ENCODE measurements at regions not wholly inside any gene's neighbourhood (a gene's known extent, or its start where the extent isn't known, plus 50 kb on each side); places are given as distances from the start of the nearest gene placed in this dataset.
"Not testable (repeated sequence)": the region's sequence is repeated elsewhere in the genome, so short reads cannot be mapped to it uniquely, and the experiment has no call there.

GRCh38 chr10:117492504-117492903 lies 50.0 kb upstream of the EMX2 start:
- no peak for DNase-seq

- DNase-seq: no peak
Measured at GRCh38 chr10:117488004-117488403, 54.5 kb upstream of the EMX2 start.

GRCh38 chr10:117486606-117487005 lies 55.9 kb upstream of the EMX2 start:
- DNase-seq: no peak

DNA sequence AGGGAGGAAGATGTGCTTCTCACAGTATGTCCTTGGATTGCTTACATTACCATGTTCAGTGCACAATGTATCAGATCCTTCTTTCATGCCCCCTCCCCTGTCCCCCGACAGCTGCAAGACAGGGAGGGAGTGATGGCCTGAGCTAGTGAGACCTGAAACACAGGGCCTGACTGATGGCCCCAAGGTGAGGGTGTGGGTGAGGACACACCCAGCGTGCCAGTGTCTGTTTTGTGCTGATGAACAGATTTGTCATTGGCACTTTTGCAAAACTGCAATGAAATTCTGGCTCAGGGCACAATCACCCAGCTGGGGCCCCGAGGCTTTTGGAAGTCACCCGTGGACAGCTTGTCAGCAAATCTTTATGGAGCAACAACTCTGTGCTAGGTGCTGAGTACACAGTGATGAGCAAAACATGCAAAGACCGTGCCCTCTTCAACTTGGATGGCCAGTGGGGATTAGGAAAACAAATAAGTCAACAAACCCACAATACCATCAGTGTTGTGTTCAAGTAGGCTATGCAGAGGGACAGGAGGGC lies 59.4 kb upstream of the EMX2 start:
- DNase-seq: peak; percentile 34

DNA sequence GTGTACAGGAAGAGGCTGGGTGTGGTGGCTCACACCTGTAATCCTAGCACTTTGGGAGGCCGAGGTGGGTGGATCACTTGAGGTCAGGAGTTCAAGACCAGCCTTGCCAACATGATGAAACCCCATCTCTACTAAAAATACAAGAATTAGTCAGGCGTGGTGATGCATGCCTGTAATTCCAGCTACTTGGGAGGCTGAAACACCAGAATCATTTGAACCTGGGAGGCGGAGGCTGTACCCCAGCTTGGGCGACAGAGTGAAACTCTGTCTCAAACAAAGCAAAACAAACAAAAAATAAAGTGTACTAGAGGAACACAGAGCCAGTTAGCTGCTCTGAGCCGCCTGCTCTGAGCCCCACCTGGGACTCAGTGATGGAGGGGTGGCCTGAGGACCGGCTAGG lies 61.5 kb upstream of the EMX2 start:
- DNase-seq: not testable (repeated sequence)

DNA sequence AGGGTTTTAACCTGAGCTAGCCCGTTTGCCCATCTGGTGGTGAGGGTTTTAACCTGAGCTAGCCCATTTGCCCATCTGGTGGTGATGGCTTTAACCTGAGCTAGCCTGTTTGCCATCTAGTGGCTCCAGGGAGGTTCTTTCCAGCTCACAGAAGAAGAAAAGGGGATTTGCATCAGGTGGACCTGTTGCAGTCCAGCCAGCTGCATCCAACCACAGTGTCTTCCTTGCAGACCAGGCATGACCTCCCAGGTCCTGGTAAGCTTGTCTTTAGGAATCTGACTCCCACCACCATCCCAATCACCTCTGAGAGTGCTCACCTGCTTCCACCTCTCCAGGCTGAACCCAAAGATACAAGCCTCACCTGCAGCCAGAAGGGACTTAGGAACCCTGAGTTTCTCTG lies 62.4 kb upstream of the EMX2 start:
- no peak for DNase-seq

GRCh38 chr10:117477961-117478670 lies 64.4 kb upstream of the EMX2 start:
- DNase-seq: no peak

GRCh38 chr10:117477211-117477947 lies 65.2 kb upstream of the EMX2 start:
- DNase-seq: no peak

DNA sequence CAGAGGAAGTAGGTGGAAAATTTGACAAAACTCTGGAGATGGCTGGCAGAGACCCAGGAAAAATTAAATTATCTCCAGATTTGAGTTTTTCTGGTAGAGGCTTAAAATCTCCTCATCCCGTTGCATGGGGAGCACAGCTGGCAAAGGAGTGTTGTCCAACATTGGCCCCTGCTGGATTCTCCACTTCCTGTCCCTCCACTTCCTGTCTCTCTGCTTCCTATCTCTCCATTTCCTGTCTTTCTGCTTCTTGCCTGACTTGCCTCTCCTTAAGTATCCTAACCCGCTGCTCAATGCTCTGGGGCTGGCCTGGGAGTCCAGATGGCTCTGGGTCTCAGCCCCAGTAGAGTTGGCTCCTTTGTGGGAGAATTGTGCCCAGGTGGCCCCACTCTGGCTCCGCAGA lies 65.8 kb upstream of the EMX2 start:
- DNase-seq: peak; percentile 3

DNA sequence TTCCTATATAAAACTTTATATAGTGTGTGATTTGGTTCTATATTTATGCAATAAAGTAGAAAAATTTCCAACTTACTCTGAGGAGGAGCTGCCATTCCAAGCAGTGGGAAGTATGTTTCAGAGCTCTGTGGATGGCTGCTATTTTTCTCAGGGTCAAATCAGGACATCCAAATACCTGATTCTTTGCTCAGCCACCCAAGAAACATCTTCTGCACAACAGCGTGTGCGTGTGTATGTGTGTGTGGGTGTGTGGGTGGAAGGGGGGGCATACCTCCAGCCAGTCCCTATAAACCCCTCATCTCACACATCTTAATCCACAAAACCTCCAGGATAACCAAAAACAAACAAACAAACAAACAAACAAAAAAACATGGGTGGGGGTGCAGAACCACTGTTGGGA lies 66.3 kb upstream of the EMX2 start:
- no peak for DNase-seq

GRCh38 chr10:117472872-117473271 lies 69.7 kb upstream of the EMX2 start:
- DNase-seq: no peak

- DNase-seq: peak; percentile 13
Measured at GRCh38 chr10:117471344-117471874, 71.1 kb upstream of the EMX2 start.

GRCh38 chr10:117470733-117471132 lies 71.8 kb upstream of the EMX2 start:
- DNase-seq: no peak

GRCh38 chr10:117468665-117469064 lies 73.9 kb upstream of the EMX2 start:
- DNase-seq: no peak

DNA sequence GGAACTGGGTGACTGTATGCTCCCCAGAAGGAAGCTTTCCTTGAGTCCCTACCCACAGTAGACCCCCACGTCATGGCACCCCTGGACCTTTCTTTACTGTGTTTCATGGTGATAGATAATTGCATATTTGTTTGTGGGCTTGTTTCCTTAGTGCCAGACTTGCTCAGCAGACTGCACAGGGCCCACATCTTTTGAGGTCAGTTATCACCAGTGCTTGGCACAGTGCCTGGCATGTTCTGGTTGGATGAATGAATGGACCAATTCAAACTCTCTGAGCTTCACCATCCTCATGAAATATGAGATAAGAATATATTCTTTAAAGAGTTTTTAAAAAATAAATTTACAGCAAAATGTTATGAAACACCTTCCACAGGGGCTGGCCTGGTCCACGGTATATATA lies 78.4 kb upstream of the EMX2 start:
- no peak for DNase-seq

DNA sequence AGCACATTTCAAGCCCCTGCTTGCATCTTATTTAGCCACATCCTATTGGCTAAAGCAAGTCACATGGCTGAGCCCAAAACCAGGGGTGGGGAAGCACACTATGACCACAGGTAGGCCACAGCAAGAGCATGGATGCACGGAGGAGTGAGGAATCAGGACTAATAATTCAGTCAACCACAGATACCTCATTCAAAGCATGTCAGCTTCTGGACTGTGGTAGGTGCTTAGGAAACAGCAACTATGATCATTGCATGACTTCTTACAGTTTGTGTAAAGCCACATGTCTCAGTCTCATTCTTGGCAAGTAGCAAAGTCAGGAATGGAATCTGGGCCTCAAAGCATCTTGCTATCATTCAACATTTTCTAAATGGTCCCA lies 79.0 kb upstream of the EMX2 start:
- DNase-seq: no peak

DNA sequence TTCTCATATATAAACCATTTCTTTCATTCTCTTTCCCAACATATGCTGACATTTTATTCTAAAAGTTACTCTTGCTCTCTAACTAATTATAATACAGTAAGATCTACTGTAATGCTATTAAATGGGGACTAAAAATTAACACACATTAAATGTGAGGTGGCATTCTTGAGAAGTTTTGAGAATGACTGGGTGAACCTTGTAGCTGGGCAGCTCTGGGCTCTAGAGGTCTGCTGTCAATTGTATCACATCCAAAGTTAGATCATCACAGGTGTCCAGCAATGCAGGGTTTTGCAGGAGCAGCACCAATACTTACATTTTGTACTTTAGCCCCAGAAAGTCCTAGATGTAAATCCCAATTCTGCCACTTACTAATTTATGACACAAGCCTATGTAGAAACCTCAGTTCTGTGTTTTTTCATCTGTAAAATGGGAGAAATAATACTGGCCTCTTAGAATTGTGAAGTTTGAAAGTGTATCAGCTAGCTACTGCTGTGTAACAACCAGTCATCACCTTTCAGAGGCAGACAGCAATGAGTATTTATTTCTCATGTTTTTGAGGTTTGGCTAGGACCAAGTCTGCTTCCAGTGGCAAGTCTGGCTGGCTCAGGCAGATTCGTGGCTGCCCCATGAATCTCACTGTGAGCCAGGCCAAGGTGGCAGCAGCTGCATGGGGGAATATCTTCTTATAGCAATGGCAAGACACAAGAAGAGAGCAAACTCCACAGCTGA lies 79.6 kb upstream of the EMX2 start:
- no peak for DNase-seq

- no peak for DNase-seq
Measured at GRCh38 chr10:117462424-117462792, 80.1 kb upstream of the EMX2 start.

GRCh38 chr10:117461766-117462423 lies 80.7 kb upstream of the EMX2 start:
- no peak for DNase-seq

DNA sequence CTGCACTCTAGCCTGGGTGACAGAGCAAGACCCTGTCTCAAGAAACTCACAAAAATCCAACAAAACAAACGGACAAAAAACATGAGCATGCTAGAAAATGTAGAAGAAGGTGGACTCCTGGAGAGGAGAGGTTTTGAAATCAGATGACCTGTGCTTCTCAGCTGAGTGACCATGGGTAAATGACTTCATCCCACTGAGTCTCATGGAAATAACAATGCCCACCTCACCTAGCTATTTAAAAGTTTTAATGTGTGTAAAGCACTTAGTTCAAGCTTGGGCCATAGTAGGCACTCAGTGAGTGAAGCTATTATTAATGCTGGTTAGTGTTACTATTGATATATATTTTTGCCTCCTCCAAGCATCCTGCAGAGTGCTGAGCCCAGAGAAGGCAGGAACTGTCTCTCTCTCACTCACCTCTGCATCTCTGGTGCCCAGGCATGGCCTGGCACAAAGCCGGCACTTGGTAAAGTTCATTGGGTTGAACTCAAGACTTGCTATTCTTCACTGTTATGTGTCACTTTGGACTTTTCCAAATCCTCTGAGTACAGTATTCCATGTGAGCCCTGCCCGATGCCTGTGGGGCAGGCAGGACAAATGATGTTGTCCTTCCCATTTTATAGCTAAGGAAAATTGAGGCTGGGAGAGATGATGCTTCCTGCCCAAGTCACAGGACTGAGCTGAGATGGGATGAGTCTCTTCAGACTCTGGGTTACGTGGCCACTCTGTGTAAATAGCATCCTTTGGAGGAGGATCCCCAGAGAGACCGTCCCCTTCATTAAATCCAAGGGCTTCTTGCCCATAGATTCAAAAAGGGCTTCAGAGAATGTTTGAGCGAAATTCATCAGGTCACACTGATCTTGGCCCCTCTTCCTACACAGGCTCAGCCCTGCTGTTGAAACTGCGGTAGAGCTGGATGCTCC lies 81.4 kb upstream of the EMX2 start:
- no peak for DNase-seq

DNA sequence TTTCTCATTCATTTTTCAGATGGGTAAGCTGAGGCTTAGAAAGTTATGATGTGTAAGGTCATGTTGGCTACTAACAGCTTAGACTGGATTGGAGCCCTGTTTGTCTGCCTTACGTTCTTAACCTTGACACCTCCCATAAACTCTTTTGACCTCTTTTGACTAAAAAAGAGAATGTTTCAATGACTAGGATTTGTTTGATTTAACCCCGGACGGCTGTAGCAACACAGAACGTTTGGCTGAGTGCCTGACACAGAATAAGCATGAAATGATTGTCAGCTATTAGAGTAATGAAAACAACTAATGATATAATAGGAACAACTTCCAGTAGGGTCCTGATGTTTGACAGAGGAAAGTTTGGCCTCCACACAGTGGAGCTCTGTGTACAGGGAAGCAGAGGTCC lies 83.3 kb upstream of the PDZD8 start:
- DNase-seq: no peak

DNA sequence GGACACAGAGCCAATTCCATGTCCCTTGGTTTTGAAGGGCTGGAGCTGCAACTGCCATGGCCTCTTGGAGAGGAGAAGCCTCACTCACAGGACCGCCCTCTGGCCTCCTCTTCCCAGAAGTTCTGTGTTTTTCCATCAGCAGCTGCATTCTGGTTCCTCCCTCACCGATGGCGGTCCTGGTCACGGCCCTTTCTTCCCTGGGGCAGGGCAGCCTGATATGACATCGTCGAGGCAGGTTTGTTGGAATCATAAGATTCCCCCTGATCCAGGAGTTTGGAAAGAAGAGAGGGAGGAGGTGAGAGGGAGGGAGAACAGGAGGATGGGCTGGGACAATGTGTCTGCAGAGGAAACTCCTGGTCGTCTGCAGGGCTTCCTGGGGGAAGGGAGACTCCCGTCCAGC lies 82.7 kb upstream of the PDZD8 start:
- DNase-seq: no peak
